Stimulated activated CD4-positive, alpha-beta T cell treated with anti-CD3 and anti-CD28 coated beads, Interleukin-4, amount 100 ng/mL, for 48 hours (primary cell): ENCODE measurements at regions not wholly inside any gene's neighbourhood (a gene's known extent, or its start where the extent isn't known, plus 50 kb on each side); places are given as distances from the start of the nearest gene placed in this dataset.
"Not testable (repeated sequence)": the region's sequence is repeated elsewhere in the genome, so short reads cannot be mapped to it uniquely, and the experiment has no call there.

Experiments used
- DNase-seq, 2 donors: peaks; one replicate each; pipeline ENCODE4 v3.0.0-alpha.2; 2020; ENCODE audit warnings: low read depth in 2 of 2

- no peak for DNase-seq
Measured at GRCh38 chr3:35275768-35276167, 363.6 kb upstream of the ARPP21 start.

- DNase-seq, result no peak
Measured at GRCh38 chr3:35276568-35276967, 362.8 kb upstream of the ARPP21 start.

DNA sequence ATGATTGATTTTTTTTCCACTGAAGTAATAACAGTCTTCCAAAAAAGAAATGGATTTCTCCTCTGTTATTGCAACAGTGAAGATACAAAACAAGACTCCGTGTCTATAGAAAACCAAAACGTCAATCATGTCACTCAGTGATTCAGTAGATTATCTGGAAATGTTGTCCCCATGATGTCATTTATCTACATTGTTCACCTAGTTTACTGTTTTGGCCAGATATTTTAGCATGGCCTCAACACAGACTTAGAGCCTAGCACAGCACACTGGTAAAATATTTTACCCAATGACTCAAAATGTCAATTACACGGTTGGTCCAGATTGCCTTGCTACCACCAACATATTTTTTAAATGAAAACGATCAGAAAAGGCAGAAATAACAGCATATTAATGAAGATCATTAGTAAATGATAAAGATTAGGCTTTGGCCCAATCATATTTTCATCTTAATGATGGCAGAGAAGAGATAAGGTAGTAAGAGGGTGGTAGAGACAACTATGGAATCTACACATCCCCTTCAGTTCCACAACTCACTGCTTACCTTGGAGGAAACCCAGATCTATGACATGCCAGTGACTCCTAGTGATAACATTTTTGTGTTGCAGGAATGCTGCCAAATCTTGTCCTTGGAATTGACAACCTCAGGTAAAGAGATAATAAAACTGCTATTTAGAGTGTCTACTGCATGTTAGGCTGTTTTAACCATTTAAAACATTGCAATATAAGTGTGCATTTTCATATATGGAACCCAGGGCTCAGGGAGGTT, 347.7 kb upstream of the ARPP21 start:
- DNase-seq, result no peak

DNA sequence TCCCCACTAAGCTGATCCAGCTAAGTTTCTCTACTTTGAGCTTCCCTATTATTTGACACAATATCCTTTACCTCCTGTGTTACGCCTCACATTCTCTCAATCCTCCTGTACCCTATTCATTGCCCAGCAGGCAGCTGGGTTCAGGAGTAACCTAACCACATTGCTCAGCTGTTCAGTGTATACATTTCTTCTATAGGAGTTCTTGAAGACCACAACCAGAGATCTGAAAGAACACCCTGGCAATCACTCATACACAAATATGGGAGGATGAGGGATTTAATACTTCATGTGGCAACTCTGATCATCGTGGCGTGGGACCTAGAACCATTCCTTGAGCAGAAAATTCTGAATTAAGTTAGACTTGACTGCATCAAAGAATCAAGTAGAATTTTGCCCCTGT, 346.8 kb upstream of the ARPP21 start:
- no peak for DNase-seq

GRCh38 chr3:35295906-35296305, 343.4 kb upstream of the ARPP21 start:
- DNase-seq, result no peak

GRCh38 chr3:35296533-35296932, 342.8 kb upstream of the ARPP21 start:
- no peak for DNase-seq

DNA sequence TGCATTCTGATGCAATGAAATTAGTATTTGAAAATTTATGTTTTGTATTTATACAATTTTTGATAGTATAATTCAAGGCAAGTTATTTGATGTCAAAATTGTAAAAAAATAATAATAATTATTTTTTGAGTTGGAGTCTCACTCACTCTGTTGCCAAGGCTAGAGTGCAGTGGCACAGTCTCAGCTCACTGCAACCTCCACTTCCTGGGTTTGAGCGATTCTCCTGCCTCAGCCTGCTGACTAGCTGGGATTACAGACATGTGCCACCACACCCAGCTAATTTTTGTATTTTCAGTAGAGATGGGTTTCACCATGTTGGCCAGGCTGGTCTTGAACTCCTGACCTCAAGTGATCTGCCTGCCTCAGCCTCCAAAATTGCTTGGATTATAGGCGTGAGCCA, 342.4 kb upstream of the ARPP21 start:
- not testable (repeated sequence) for DNase-seq

DNA sequence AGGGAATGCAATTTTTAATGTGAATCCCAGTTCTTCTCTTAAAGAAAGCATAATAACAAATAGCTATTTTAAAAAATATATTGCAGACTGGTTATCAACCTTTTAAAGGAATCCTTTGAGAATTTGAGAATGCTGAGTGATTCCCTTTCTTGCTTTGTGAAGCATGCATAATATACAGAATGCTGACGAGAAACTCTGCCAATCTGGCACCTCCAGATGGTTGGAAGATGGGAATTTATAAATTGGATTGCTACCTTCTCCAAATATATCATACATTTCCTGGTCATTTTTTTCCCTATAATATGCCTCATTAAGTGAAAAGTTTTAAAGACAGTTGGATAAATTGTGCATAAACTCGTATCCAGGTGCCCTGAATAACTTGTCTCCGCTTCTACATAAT, 333.9 kb upstream of the ARPP21 start:
- DNase-seq, result no peak

DNA sequence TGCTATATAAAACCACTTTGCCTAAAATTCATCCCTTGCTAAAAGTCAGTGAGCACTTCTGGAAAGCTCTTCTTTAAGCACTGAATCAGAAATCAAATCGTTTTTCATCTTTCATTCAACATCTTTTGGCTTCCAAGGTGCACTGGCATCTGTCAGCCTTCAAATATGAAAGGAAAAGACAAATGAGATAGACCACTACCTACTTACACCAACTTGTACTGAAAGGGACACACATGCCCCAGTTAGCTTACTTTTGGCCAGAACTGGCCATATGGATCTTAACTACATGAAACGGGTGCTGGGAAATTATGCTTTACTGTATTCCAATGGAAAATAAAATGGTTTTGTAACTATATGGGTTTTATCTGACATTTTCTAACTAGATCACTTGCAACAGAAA, 332.0 kb upstream of the ARPP21 start:
- DNase-seq, result no peak

- DNase-seq, result not testable (repeated sequence)
Measured at GRCh38 chr3:35316841-35317240, 322.5 kb upstream of the ARPP21 start.

- DNase-seq, result no peak
Measured at GRCh38 chr3:35320646-35321407, 318.5 kb upstream of the ARPP21 start.

DNA sequence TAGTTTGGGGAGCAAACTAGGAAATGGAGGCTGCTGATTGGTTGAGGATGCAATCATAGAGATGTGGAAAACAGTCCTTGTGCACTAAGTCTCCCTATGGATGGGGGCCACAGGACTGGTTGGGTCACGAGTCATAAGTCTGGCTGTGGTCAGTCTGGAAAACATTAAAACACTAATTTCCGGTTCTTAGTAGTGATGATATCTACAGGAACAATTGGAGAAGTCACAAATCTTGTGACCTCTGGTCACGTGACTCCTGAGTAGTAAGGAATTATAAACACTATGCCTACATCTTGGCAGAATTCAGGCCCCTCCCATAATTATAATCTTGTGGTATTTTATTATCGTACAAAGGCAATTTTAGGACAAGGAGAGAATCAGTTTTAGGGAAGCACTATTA, 317.3 kb upstream of the ARPP21 start:
- DNase-seq, result no peak

- no peak for DNase-seq
Measured at GRCh38 chr3:35335703-35336102, 303.6 kb upstream of the ARPP21 start.

DNA sequence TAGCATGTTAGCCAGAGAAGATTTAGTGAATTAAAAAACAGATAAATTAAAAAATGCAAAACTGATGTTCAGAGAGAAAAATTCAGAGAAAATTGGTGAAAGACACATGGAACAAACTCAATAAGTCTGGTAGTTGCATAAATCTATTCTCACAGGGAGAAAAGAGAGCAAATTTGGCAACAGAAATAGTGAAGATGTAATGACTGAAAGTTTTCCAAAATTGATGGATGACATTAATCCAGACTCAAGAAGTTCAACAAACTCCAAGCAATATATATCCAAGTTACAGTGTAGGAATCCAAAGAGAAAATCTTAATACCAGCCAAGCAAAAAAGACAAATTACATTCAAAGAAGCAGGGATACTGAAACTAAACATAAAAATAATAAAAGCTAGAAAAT, 302.7 kb upstream of the ARPP21 start:
- no peak for DNase-seq

DNA sequence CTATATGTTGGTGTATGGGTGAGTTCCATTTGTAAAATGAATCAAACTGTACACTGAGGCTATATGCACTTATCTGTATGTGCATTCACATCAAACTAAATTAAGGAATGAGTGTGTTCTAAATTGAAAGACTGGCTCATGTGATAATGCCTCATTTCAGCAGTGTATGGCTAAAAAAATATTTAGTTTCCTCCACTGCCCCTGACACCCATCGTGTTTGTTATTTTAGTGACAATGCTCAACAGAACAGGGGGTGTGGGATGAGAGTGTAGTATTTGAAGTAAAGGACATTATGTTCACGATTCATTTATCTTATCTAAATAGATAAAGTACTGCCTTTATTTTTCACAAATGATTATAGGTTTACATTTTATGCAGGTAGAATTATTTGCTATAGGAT, 301.1 kb upstream of the ARPP21 start:
- no peak for DNase-seq

- no peak for DNase-seq
Measured at GRCh38 chr3:35380196-35380595, 259.1 kb upstream of the ARPP21 start.

DNA sequence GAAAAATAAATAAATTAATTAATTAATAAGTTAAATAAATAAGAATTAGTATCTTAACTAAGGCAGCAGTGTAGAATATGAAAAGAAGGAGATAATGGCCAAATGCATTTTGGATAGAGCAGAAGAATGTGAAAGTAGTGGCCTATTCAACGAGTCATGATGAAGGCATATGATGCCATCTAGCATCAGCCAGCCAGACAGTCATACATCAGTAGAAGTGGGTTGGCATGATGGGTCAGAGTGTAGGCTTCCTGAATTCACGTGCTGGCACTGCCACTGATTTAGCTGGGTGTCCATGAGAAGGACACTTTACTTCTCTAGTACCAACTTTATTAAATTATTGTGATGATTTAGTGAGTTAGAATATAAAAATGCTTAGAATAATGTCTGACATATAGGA, 256.1 kb upstream of the ARPP21 start:
- DNase-seq, result no peak

DNA sequence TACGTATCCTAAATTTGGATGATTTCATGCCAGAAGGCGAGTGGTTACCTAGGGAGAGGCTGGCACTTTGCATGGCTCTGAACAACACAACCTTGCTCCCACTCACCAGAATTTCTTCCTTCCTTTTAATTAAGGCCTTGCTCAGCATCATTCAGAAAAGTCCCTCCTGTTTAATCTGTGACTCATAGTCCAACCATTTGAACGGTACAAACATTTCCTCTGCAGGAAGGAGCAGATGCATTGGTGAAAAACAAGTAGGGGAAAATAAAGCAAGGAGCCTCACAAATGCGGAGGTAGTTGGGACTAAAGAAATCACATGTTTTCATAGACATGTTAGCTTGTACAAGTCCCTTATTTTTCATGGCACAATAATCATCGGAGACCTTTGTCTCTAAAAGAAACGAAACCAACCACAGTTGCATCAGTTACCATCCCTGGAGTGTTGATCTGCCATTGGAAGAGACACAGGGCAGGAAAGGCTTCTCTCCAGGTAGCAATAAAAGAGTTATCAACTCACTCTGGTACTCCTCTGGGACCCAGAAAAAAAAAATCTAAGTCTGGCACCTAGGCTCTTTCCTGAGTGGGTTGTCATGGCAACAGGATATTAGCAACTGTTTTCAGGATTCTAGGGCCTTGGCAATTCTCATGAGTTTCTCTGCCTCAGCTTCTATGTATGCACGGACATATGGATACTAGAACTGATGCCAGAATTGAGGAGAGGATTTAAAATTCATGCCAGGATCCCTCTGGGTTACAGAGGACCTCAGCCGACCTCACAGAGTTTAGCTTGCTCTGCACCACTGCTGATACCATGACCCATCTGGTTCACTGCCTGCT, 255.4 kb upstream of the ARPP21 start:
- no peak for DNase-seq

DNA sequence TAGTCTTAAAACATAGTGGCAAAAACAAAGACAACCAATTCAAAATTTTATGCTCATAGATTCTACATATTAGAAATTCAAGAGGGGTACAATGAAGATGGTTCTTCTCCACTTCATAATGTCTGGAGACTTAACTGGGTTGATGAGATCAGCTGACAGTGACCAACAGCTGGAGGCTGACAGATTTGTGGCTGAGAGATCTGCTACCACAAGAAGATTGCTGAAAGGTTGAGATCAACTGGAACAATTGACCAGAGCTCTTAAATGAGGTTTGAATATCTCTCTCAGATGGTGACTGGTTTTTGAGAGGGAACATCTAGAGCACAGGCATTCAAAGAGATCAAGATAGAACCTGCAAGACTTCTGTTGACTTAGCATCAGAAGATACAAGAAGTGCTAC, 254.1 kb upstream of the ARPP21 start:
- no peak for DNase-seq

- DNase-seq, result no peak
Measured at GRCh38 chr3:35389907-35390306, 249.4 kb upstream of the ARPP21 start.

- no peak for DNase-seq
Measured at GRCh38 chr3:35392187-35392586, 247.1 kb upstream of the ARPP21 start.
